HEK293 (cell line): ENCODE measurements at regions not wholly inside any gene's neighbourhood (a gene's known extent, or its start where the extent isn't known, plus 50 kb on each side); places are given as distances from the start of the nearest gene placed in this dataset.

Experiments
- ZFP37 ChIP-seq: fragments of 450-650 bp; formaldehyde crosslinking; IDR thresholded peaks from 2 replicates; pipeline ENCODE4 v1.5.1; 2016; ENCODE audit warnings: missing biosample characterization, missing genetic modification characterization
- ZNF624 ChIP-seq: fragments of 450-650 bp; formaldehyde crosslinking; IDR thresholded peaks from 2 replicates; pipeline ENCODE4 v1.5.1; 2017; ENCODE audit warnings: missing biosample characterization, missing genetic modification characterization
- TF ChIP-seq, protein P1 (sequence below): fragments of 450-650 bp; formaldehyde crosslinking; IDR thresholded peaks from 2 replicates; pipeline ENCODE4 v1.5.1; 2017; ENCODE audit warnings: missing biosample characterization, missing genetic modification characterization

DNA sequence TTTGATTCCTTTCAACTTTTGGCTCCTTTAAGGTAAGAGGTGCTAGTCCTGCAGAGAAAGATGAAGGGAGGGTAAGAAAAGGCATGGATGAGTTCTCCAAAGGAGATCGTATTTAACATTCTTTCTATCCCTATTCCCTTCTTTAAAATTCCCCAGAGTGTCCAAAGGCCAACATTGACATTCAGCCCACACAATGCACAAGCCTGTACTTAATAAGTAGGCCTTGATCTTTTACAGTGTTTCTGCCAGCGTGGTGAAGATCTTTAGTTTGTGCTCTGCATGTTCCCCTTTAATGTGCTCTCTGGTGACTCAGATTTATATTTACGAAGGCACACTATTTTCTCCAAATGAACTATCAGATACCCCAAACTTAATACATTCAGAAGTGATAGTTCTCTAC, 582.5 kb upstream of the RGS18 start:
- TF ChIP-seq ZNF624 (tag by site-specific recombination) (no peak), ZFP37 (no peak)
- TF ChIP-seq, protein P1, sequence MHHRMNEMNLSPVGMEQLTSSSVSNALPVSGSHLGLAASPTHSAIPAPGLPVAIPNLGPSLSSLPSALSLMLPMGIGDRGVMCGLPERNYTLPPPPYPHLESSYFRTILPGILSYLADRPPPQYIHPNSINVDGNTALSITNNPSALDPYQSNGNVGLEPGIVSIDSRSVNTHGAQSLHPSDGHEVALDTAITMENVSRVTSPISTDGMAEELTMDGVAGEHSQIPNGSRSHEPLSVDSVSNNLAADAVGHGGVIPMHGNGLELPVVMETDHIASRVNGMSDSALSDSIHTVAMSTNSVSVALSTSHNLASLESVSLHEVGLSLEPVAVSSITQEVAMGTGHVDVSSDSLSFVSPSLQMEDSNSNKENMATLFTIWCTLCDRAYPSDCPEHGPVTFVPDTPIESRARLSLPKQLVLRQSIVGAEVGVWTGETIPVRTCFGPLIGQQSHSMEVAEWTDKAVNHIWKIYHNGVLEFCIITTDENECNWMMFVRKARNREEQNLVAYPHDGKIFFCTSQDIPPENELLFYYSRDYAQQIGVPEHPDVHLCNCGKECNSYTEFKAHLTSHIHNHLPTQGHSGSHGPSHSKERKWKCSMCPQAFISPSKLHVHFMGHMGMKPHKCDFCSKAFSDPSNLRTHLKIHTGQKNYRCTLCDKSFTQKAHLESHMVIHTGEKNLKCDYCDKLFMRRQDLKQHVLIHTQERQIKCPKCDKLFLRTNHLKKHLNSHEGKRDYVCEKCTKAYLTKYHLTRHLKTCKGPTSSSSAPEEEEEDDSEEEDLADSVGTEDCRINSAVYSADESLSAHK (tag by site-specific recombination), result no peak
